HUES6 (cell line): ENCODE measurements at regions not wholly inside any gene's neighbourhood (a gene's known extent, or its start where the extent isn't known, plus 50 kb on each side); places are given as distances from the start of the nearest gene placed in this dataset.

Source experiments
- H3K27ac ChIP-seq: 2 replicates; pipeline ENCODE4 v1.7.0; 2013; ENCODE audit warnings: low read depth, mild to moderate bottlenecking, low read length, inconsistent platforms
- H3K27me3 ChIP-seq: 2 replicates; pipeline ENCODE4 v1.6.1; 2013; ENCODE audit warnings: low read length; ENCODE audit not compliant: control insufficient read depth, insufficient read depth
- H3K36me3 ChIP-seq: 2 replicates; pipeline ENCODE4 v1.6.1; 2013; ENCODE audit warnings: low read length; ENCODE audit not compliant: control insufficient read depth, insufficient read depth
- H3K4me1 ChIP-seq: 2 replicates; pipeline ENCODE4 v1.6.1; 2013; ENCODE audit warnings: low read length; ENCODE audit not compliant: control insufficient read depth, insufficient read depth
- H3K4me3 ChIP-seq: 2 replicates; pipeline ENCODE4 v1.5.1; 2013; ENCODE audit warnings: low read depth, low read length
- H3K9ac ChIP-seq: one replicate; pipeline ENCODE4 v1.6.1; 2013; ENCODE audit warnings: mild to moderate bottlenecking, low read length
- H3K9me3 ChIP-seq: 2 replicates; pipeline ENCODE4 v1.6.1; 2013; ENCODE audit warnings: low read depth, low read length; ENCODE audit not compliant: control insufficient read depth, insufficient read depth

DNA sequence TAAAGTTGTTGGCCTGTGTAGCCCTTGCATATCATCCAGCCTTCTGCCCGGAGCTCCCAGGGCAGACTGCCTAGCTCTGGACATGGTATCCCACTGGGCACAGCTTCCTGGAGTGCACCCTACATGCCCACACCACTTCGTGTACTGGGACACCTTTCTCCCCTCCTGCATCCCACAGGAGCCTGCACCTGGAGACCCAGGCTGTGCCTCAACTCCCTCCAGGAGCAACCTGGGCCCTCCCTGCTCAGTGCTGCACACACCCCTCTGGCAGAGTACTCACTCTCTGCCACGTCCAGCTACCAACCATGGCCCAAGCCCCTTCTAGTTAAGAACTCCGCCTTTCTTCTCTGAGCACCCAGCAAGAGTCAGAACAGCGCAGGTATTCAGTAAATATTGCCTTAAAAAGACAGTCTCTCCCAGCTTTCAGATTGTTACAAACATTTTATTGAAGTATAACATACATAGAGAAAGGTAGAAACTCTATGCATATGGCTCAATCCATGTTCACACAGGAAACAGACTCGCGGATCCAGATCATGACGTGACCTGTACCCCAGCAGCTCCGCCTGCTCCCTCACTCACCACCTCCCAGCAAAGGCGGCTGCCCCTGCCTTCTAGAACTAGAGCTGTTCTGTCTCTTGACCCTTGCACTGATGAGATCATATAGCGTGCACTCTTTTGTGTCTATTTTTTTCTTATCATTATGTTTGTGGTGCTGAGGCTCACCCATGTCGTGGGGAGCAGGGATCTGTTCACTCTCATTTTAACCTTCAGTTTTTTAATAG is 98.4 kb upstream of the MYCN start:
- H3K4me3 ChIP-seq, result no peak overlapping the region
- no peaks in the 10 kb centered on the region; the same call in 1 of the 2 replicates for H3K4me1 ChIP-seq
- no peaks in the 10 kb centered on the region for H3K36me3 ChIP-seq
- H3K9ac ChIP-seq, result no peak overlapping the region
- no peak overlapping the region for H3K27ac ChIP-seq
- no peaks in the 10 kb centered on the region for H3K9me3 ChIP-seq
- no peaks in the 10 kb centered on the region; the same call in 1 of the 2 replicates for H3K27me3 ChIP-seq

DNA sequence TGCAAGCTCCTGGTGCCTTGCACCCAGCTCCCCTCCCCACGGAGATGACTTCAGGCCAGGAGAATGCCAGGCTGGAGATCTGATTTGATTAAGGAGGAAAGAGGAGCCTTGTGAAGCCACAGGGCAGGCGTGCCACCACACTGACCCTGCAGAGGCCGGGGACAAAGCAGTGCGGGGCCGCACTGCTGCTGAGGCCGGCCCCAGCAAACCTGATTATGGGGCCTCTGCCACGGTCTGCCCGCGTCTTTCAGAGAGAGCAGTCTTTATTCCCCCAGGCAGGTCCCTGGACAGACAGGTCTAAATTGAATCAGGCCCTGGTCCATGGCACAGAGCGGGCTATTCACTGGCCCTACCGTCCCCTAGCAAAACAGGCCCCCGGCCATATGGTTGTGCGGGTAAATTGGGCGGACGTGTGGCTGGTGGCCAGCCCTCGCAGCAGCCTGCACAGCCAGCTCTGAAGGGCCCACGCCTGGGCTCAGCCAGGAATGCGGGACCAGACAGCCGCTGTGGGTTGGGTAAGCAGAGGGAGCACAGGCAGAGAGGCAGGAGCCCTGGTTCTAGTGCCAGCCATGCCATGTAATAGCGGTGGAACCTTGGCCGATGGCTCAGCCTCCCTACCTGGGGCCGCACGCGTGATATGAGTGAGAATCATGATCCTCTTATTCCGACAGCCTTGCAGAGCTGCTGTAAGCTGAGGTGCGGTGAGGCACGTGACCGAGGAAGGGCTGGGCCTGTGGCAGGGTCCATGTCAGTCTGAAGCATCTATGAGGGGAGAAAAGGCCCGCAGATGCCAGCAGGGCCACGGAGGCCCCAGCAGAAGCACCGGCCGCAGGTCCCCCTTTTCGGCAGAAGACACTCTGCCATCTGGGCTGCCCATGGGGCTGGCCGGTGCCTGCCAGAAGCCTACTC is 97.3 kb upstream of the MYCN start:
- H3K36me3 ChIP-seq, result no peaks in the 10 kb centered on the region
- H3K27me3 ChIP-seq, result no peaks in the 10 kb centered on the region; the same call in 1 of the 2 replicates
- H3K9me3 ChIP-seq, result no peaks in the 10 kb centered on the region
- no peaks in the 10 kb centered on the region; the same call in 1 of the 2 replicates for H3K4me1 ChIP-seq
- no peak overlapping the region for H3K4me3 ChIP-seq
- no peak overlapping the region for H3K27ac ChIP-seq
- no peak overlapping the region for H3K9ac ChIP-seq

DNA sequence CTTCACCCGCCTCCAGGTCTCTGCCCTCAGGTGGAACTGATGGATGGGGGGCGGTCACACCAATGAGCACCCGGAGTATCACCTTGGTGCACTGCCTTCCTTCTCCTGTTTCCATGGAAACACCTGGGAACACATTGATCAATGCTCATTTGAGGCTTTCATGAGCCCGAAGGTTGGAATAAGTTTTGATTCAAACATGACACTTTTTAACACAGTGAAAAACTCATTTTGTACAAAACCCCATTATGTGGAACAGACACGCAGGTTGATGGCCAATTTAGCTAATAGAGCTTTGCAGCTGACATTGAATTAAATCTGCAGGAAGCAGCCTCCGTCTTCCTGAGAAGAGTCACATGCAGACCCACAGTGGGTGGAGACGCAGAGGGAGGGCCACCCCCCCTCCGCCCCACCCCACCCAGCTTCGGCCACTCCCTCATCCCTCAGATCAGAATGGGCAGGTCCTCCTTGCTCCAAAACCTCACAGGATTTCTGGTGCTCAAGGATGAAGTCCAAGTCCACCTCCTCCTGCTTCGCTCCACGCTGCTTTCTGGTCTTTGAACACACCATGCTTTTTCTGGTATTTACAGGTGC is 96.0 kb upstream of the MYCN start:
- no peak overlapping the region for H3K4me3 ChIP-seq
- no peak overlapping the region for H3K9ac ChIP-seq
- H3K27me3 ChIP-seq, result no peaks in the 10 kb centered on the region; the same call in 1 of the 2 replicates
- no peaks in the 10 kb centered on the region for H3K36me3 ChIP-seq
- no peaks in the 10 kb centered on the region for H3K9me3 ChIP-seq
- H3K4me1 ChIP-seq, result no peaks in the 10 kb centered on the region; the same call in 1 of the 2 replicates
- no peak overlapping the region for H3K27ac ChIP-seq

GRCh38 chr2:15845294-15845693 is 95.1 kb upstream of the MYCN start:
- Histone ChIP-seq H3K27me3 (no peaks in the 10 kb centered on the region; the same call in 1 of the 2 replicates), H3K4me1 (no peaks in the 10 kb centered on the region; the same call in 1 of the 2 replicates), H3K4me3 (no peak overlapping the region), H3K9me3 (0 out of 2 replicates have a peak, but pooled peaks cover 2% of the 10 kb centered on the region), H3K27ac (no peak overlapping the region), H3K9ac (no peak overlapping the region), H3K36me3 (no peaks in the 10 kb centered on the region)

GRCh38 chr2:15845737-15846405 is 94.5 kb upstream of the MYCN start:
- no peaks in the 10 kb centered on the region for H3K36me3 ChIP-seq
- 0 out of 2 replicates have a peak, but pooled peaks cover 2% of the 10 kb centered on the region for H3K9me3 ChIP-seq
- no peak overlapping the region for H3K9ac ChIP-seq
- H3K27me3 ChIP-seq, result no peaks in the 10 kb centered on the region; the same call in 1 of the 2 replicates
- H3K4me1 ChIP-seq, result no peaks in the 10 kb centered on the region; the same call in 1 of the 2 replicates
- no peak overlapping the region for H3K4me3 ChIP-seq
- no peak overlapping the region for H3K27ac ChIP-seq

- no peak overlapping the region for H3K27ac ChIP-seq
- no peaks in the 10 kb centered on the region for H3K36me3 ChIP-seq
- H3K27me3 ChIP-seq, result no peaks in the 10 kb centered on the region
- no peak overlapping the region for H3K9ac ChIP-seq
- 0 out of 2 replicates have a peak, but pooled peaks cover 2% of the 10 kb centered on the region for H3K9me3 ChIP-seq
- H3K4me1 ChIP-seq, result no peaks in the 10 kb centered on the region; the same call in 1 of the 2 replicates
- H3K4me3 ChIP-seq, result no peak overlapping the region
These were observed 93.7 kb upstream of the MYCN start for GRCh38 chr2:15846626-15847025.

- Histone ChIP-seq H3K27me3 (no peaks in the 10 kb centered on the region), H3K27ac (no peak overlapping the region), H3K9ac (no peak overlapping the region), H3K9me3 (0 out of 2 replicates have a peak, but pooled peaks cover 2% of the 10 kb centered on the region), H3K4me3 (no peak overlapping the region), H3K36me3 (no peaks in the 10 kb centered on the region), H3K4me1 (no peaks in the 10 kb centered on the region)
These were observed 89.8 kb upstream of the MYCN start for GRCh38 chr2:15850534-15850933.

GRCh38 chr2:15851076-15851693 is 89.2 kb upstream of the MYCN start:
- no peak overlapping the region for H3K27ac ChIP-seq
- H3K27me3 ChIP-seq, result no peaks in the 10 kb centered on the region
- H3K4me3 ChIP-seq, result no peak overlapping the region
- H3K36me3 ChIP-seq, result no peaks in the 10 kb centered on the region
- no peak overlapping the region for H3K9ac ChIP-seq
- H3K9me3 ChIP-seq, result 0 out of 2 replicates have a peak, but pooled peaks cover 2% of the 10 kb centered on the region
- H3K4me1 ChIP-seq, result no peaks in the 10 kb centered on the region

DNA sequence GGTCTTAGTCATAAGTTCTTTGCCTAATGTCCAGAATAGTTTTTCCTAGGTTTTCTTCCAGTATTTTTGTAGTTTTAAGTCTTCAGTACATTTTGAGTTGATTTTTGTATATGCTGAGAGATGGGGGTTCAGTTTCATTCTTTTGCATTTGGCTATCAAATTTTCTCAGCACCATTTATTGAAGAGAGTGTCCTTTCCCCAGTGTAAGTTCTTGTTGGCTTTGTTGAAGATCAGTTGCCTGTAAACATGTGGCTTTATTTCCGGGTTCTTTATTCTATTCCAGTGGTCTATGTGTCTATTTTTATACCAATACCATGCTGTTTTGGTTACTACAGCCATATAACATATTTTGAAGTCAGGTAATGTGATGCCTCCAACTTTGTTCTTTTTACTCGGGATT is 87.5 kb upstream of the MYCN start:
- Histone ChIP-seq H3K27me3 (no peaks in the 10 kb centered on the region), H3K9me3 (0 out of 2 replicates have a peak, but pooled peaks cover 2% of the 10 kb centered on the region), H3K4me1 (no peaks in the 10 kb centered on the region), H3K36me3 (no peaks in the 10 kb centered on the region), H3K9ac (no peak overlapping the region), H3K27ac (no peak overlapping the region), H3K4me3 (no peak overlapping the region)

DNA sequence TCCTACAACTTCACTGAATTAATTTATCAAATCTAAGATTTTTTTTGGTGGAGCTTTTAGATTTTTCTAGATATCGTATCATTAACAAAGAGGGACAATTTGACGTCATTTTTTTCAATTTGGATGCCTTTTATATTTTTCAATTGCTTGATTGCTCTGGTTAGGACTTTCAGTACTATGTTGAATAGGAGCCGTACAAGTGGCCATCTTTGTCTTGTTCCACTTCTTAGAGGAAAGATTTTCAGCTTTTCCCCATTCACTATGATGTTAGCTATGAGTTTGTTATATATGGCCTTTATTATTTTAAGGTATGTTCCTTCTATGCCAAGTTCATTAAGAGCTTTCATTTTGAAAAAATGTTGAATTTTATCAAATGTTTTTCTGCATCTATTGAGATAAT is 86.4 kb upstream of the MYCN start:
- Histone ChIP-seq H3K36me3 (no peaks in the 10 kb centered on the region), H3K4me3 (no peak overlapping the region)

More for the DNA sequence above, 86.4 kb upstream of the MYCN start:
- Histone ChIP-seq H3K4me1 (no peaks in the 10 kb centered on the region), H3K27ac (no peak overlapping the region), H3K9me3 (0 out of 2 replicates have a peak, but pooled peaks cover 2% of the 10 kb centered on the region), H3K27me3 (no peaks in the 10 kb centered on the region), H3K9ac (no peak overlapping the region)
